ENCODE measurements at regions not wholly inside any gene's neighbourhood (a gene's known extent, or its start where the extent isn't known, plus 50 kb on each side); places are given as distances from the start of the nearest gene placed in this dataset.

- H2AFZ ChIP-seq (ENCODE audit: low read length): peak overlapping the region; percentile 1
- H4K20me1 ChIP-seq (ENCODE audit: insufficient read depth, low read length): no peaks in the 10 kb centered on the region
- H3K27me3 ChIP-seq (ENCODE audit: insufficient read depth, low read length): no peaks in the 10 kb centered on the region
- no peak for DNase-seq (ENCODE audit: insufficient read length, low spot score, missing footprints)
- peak overlapping the region; percentile 21 for H3K4me2 ChIP-seq (ENCODE audit: insufficient read depth, low read length)
- peaks cover 34% of the 10 kb centered on the region for H3K4me1 ChIP-seq (ENCODE audit: insufficient read depth, low read length)
- no peak overlapping the region for H3K4me3 ChIP-seq (ENCODE audit: insufficient read depth, low read length)
- no peaks in the 10 kb centered on the region for H3K79me2 ChIP-seq (ENCODE audit: insufficient read depth, low read length)
- H3K27ac ChIP-seq (ENCODE audit: low read depth, low read length): peak overlapping the region; percentile 88
- peaks cover 3% of the 10 kb centered on the region for H3K9me3 ChIP-seq (ENCODE audit: low read depth, low read length)
- TF ChIP-seq, protein P1, sequence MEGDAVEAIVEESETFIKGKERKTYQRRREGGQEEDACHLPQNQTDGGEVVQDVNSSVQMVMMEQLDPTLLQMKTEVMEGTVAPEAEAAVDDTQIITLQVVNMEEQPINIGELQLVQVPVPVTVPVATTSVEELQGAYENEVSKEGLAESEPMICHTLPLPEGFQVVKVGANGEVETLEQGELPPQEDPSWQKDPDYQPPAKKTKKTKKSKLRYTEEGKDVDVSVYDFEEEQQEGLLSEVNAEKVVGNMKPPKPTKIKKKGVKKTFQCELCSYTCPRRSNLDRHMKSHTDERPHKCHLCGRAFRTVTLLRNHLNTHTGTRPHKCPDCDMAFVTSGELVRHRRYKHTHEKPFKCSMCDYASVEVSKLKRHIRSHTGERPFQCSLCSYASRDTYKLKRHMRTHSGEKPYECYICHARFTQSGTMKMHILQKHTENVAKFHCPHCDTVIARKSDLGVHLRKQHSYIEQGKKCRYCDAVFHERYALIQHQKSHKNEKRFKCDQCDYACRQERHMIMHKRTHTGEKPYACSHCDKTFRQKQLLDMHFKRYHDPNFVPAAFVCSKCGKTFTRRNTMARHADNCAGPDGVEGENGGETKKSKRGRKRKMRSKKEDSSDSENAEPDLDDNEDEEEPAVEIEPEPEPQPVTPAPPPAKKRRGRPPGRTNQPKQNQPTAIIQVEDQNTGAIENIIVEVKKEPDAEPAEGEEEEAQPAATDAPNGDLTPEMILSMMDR (IDR thresholded peaks at IDR 0.05; ENCODE audit: extremely low read depth, low read depth, low read length): no peak
- H3K36me3 ChIP-seq (ENCODE audit: insufficient read depth, low read length): no peaks in the 10 kb centered on the region
Observed at GRCh38 chr13:51518827-51519226, 65.4 kb upstream of the WDFY2 start.

- Histone ChIP-seq H4K20me1 (ENCODE audit: insufficient read depth, low read length) (no peaks in the 10 kb centered on the region), H3K4me3 (ENCODE audit: insufficient read depth, low read length) (no peak overlapping the region), H3K9me3 (ENCODE audit: low read depth, low read length) (peaks cover 3% of the 10 kb centered on the region), H3K27me3 (ENCODE audit: insufficient read depth, low read length) (no peaks in the 10 kb centered on the region), H2AFZ (ENCODE audit: low read length) (no peak overlapping the region), H3K79me2 (ENCODE audit: insufficient read depth, low read length) (no peaks in the 10 kb centered on the region), H3K4me1 (ENCODE audit: insufficient read depth, low read length) (peaks cover 44% of the 10 kb centered on the region), H3K4me2 (ENCODE audit: insufficient read depth, low read length) (peak overlapping the region; percentile 47), H3K27ac (ENCODE audit: low read depth, low read length) (peak overlapping the region; percentile 88), H3K36me3 (ENCODE audit: insufficient read depth, low read length) (no peaks in the 10 kb centered on the region)
- no peak for DNase-seq (ENCODE audit: insufficient read length, low spot score, missing footprints)
- TF ChIP-seq, protein P1 (IDR thresholded peaks at IDR 0.05; ENCODE audit: extremely low read depth, low read depth, low read length): no peak
Observed at GRCh38 chr13:51519771-51520216, 64.5 kb upstream of the WDFY2 start.

DNA sequence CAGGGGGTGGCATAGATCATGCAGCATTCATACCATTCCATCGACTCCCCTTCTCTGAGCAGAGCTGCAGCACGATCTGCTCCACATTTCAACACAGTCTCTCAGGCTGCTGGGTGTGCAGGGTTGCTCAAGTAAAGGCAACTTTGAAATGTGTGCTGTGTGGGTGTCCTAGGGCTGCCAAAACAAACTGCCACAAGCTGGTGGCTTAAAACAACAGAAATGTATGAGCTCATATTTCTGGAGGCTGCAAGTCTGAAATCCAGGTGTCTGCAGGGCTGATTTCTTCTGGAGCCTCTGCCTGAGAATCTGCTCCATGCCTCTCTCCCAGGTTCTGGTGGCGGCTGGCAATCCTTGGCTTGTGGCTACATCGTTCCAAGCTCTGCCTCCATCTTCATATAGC, 63.7 kb upstream of the WDFY2 start:
- peak; percentile 79 for DNase-seq (ENCODE audit: insufficient read length, low spot score, missing footprints)
- Histone ChIP-seq H3K36me3 (ENCODE audit: insufficient read depth, low read length) (no peaks in the 10 kb centered on the region), H3K4me2 (ENCODE audit: insufficient read depth, low read length) (peak overlapping the region; percentile 47), H3K79me2 (ENCODE audit: insufficient read depth, low read length) (no peaks in the 10 kb centered on the region), H3K9me3 (ENCODE audit: low read depth, low read length) (peaks cover 3% of the 10 kb centered on the region), H4K20me1 (ENCODE audit: insufficient read depth, low read length) (no peaks in the 10 kb centered on the region), H2AFZ (ENCODE audit: low read length) (no peak overlapping the region), H3K4me1 (ENCODE audit: insufficient read depth, low read length) (peaks cover 51% of the 10 kb centered on the region), H3K27ac (ENCODE audit: low read depth, low read length) (peak overlapping the region; percentile 88), H3K4me3 (ENCODE audit: insufficient read depth, low read length) (no peak overlapping the region), H3K27me3 (ENCODE audit: insufficient read depth, low read length) (no peaks in the 10 kb centered on the region)
- TF ChIP-seq, protein P1 (IDR thresholded peaks at IDR 0.05; ENCODE audit: extremely low read depth, low read depth, low read length): no peak

- H3K27me3 ChIP-seq (ENCODE audit: insufficient read depth, low read length): no peaks in the 10 kb centered on the region
- no peak overlapping the region for H3K4me3 ChIP-seq (ENCODE audit: insufficient read depth, low read length)
- peak overlapping the region; percentile 87 for H3K27ac ChIP-seq (ENCODE audit: low read depth, low read length)
- H4K20me1 ChIP-seq (ENCODE audit: insufficient read depth, low read length): no peaks in the 10 kb centered on the region
- H3K79me2 ChIP-seq (ENCODE audit: insufficient read depth, low read length): no peaks in the 10 kb centered on the region
- peak overlapping the region; percentile 77 for H2AFZ ChIP-seq (ENCODE audit: low read length)
- peaks cover 3% of the 10 kb centered on the region for H3K9me3 ChIP-seq (ENCODE audit: low read depth, low read length)
- H3K36me3 ChIP-seq (ENCODE audit: insufficient read depth, low read length): no peaks in the 10 kb centered on the region
- H3K4me1 ChIP-seq (ENCODE audit: insufficient read depth, low read length): peaks cover 59% of the 10 kb centered on the region
- DNase-seq (ENCODE audit: insufficient read length, low spot score, missing footprints): no peak
- TF ChIP-seq, protein P1 (IDR thresholded peaks at IDR 0.05; ENCODE audit: extremely low read depth, low read depth, low read length): no peak
- H3K4me2 ChIP-seq (ENCODE audit: insufficient read depth, low read length): no peak overlapping the region
Observed at GRCh38 chr13:51523082-51523518, 61.2 kb upstream of the WDFY2 start.

Data from osteoblast (primary cell).